SU-DHL-6 (cell line): ENCODE measurements at regions not wholly inside any gene's neighbourhood (a gene's known extent, or its start where the extent isn't known, plus 50 kb on each side); places are given as distances from the start of the nearest gene placed in this dataset.

Experiments used
- H2AFZ ChIP-seq: fragments of 200-600 bp; sonication (generic); 2 replicates; pipeline ENCODE4 v1.6.1; 2014; ENCODE audit warnings: low read depth, mild to moderate bottlenecking, moderate library complexity, mixed read lengths, antibody characterized with exemption, low read length; ENCODE audit not compliant: severe bottlenecking
- H3F3A ChIP-seq: fragments of 200-600 bp; shearing (Covaris generic); 2 replicates; pipeline ENCODE4 v1.6.0; 2016; ENCODE audit warnings: antibody characterized with exemption, mild to moderate bottlenecking; ENCODE audit not compliant: insufficient read depth
- H3K27ac ChIP-seq: fragments of 200-600 bp; sonication (generic); 2 replicates; pipeline ENCODE4 v1.5.1; 2016; ENCODE audit warnings: low read depth, mild to moderate bottlenecking, low read length, moderate library complexity, mixed read lengths
- H3K27me3 ChIP-seq: fragments of 200-600 bp; sonication (generic), shearing (Covaris generic); 2 replicates; pipeline ENCODE4 v1.6.0; 2014; ENCODE audit warnings: mild to moderate bottlenecking, low read length
- H3K36me3 ChIP-seq: fragments of 200-600 bp; sonication (generic); 2 replicates; pipeline ENCODE4 v1.6.1; 2014; ENCODE audit warnings: mild to moderate bottlenecking, low read length, mixed read lengths
- H3K4me2 ChIP-seq: fragments of 300-600, 200-600 bp; shearing (Covaris generic), sonication (generic); 2 replicates; pipeline ENCODE4 v1.6.0; 2014; ENCODE audit warnings: low read length, low read depth, mild to moderate bottlenecking; ENCODE audit not compliant: poor library complexity, severe bottlenecking
- H3K4me3 ChIP-seq: fragments of 200-600 bp; sonication (generic); 2 replicates; pipeline ENCODE4 v1.5.1; 2014; ENCODE audit warnings: antibody characterized with exemption, low read length, mild to moderate bottlenecking, mixed read lengths; ENCODE audit not compliant: insufficient read depth, poor library complexity, severe bottlenecking
- H3K79me2 ChIP-seq: fragments of 200-600 bp; sonication (generic); 2 replicates; pipeline ENCODE4 v1.6.1; 2014; ENCODE audit warnings: mild to moderate bottlenecking, low read length, moderate library complexity; ENCODE audit not compliant: insufficient read depth
- H3K9ac ChIP-seq: fragments of 200-600 bp; sonication (generic); 2 replicates; pipeline ENCODE4 v1.7.0; 2014; ENCODE audit warnings: mild to moderate bottlenecking, low read length
- H3K9me2 ChIP-seq: fragments of 200-600 bp; sonication (generic); replicated peaks from 2 replicates; pipeline ENCODE4 v1.6.1; 2014; ENCODE audit warnings: low read length; ENCODE audit not compliant: insufficient read depth
- H3K9me3 ChIP-seq: fragments of 200-600 bp; sonication (generic); 2 replicates; pipeline ENCODE4 v1.6.1; 2014; ENCODE audit warnings: low read length, mixed read lengths; ENCODE audit not compliant: insufficient read depth
- H4K20me1 ChIP-seq: fragments of 200-600 bp; sonication (generic); 2 replicates; pipeline ENCODE4 v1.6.1; 2014; ENCODE audit warnings: low read depth, mild to moderate bottlenecking, antibody characterized with exemption, low read length, moderate library complexity, mixed read lengths
- EZH2phosphoT487 ChIP-seq: fragments of 200-600 bp; sonication (generic), shearing (Covaris generic); conservative IDR thresholded peaks from 2 replicates; pipeline ENCODE4 v1.6.1; 2018; ENCODE audit warnings: mild to moderate bottlenecking, antibody characterized with exemption, low read length, moderate library complexity, mixed read lengths
- TF ChIP-seq, protein P1 (sequence below): fragments of 200-600 bp; sonication (generic); IDR thresholded peaks from one replicate; pipeline ENCODE4 v1.5.1; 2017; ENCODE audit warnings: antibody characterized with exemption, mild to moderate bottlenecking, low read length, moderate library complexity; ENCODE audit not compliant: insufficient read depth, poor library complexity, severe bottlenecking

GRCh38 chr11:95595973-95596489, 193.6 kb downstream of the FAM76B start:
- Histone ChIP-seq H3K27me3 (no peaks in the 10 kb centered on the region), H3K9me2 (no peaks in the 10 kb centered on the region), H3F3A (no peaks in the 10 kb centered on the region), H3K4me3 (no peak overlapping the region), H3K9me3 (no peaks in the 10 kb centered on the region), H3K79me2 (no peaks in the 10 kb centered on the region), H3K27ac (no peak overlapping the region), H3K4me2 (no peak overlapping the region), H3K9ac (no peak overlapping the region), H2AFZ (no peak overlapping the region), H4K20me1 (no peaks in the 10 kb centered on the region), H3K36me3 (no peaks in the 10 kb centered on the region)
- no peak for TF ChIP-seq EZH2phosphoT487
- TF ChIP-seq, protein P1, sequence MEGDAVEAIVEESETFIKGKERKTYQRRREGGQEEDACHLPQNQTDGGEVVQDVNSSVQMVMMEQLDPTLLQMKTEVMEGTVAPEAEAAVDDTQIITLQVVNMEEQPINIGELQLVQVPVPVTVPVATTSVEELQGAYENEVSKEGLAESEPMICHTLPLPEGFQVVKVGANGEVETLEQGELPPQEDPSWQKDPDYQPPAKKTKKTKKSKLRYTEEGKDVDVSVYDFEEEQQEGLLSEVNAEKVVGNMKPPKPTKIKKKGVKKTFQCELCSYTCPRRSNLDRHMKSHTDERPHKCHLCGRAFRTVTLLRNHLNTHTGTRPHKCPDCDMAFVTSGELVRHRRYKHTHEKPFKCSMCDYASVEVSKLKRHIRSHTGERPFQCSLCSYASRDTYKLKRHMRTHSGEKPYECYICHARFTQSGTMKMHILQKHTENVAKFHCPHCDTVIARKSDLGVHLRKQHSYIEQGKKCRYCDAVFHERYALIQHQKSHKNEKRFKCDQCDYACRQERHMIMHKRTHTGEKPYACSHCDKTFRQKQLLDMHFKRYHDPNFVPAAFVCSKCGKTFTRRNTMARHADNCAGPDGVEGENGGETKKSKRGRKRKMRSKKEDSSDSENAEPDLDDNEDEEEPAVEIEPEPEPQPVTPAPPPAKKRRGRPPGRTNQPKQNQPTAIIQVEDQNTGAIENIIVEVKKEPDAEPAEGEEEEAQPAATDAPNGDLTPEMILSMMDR, result no peak

DNA sequence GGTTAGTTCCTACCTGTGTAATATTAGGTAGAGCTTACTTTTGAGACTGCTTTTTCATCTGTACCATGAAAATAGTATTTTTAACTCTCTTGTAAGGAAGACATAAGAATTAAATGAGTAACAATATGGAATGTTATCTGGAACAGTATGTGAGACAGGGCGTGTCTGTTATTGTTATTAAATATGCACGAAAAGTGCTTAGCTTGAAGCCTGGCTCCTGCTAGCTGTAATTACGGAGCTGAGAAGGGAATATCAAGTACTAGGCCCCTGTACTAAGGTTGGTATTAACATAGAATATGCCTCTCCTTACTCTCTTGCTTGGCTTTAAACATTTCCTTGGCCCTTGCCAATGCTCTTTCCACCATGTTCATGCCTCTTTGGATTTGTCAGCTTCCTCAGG, 194.0 kb downstream of the FAM76B start:
- no peak overlapping the region for H3K27ac ChIP-seq
- H2AFZ ChIP-seq, result no peak overlapping the region
- no peaks in the 10 kb centered on the region for H3F3A ChIP-seq
- no peak for TF ChIP-seq EZH2phosphoT487
- TF ChIP-seq, protein P1, result no peak
- no peaks in the 10 kb centered on the region for H3K36me3 ChIP-seq
- H4K20me1 ChIP-seq, result no peaks in the 10 kb centered on the region
- H3K4me2 ChIP-seq, result no peak overlapping the region
- H3K9ac ChIP-seq, result no peak overlapping the region
- no peaks in the 10 kb centered on the region for H3K9me3 ChIP-seq
- H3K27me3 ChIP-seq, result no peaks in the 10 kb centered on the region
- no peak overlapping the region for H3K4me3 ChIP-seq
- no peaks in the 10 kb centered on the region for H3K79me2 ChIP-seq
- H3K9me2 ChIP-seq, result no peaks in the 10 kb centered on the region

GRCh38 chr11:95593111-95593510, 196.5 kb downstream of the FAM76B start:
- no peak overlapping the region for H3K4me2 ChIP-seq
- no peaks in the 10 kb centered on the region for H3K9me2 ChIP-seq
- no peak overlapping the region for H2AFZ ChIP-seq
- no peak overlapping the region for H3K27ac ChIP-seq
- no peaks in the 10 kb centered on the region for H3K36me3 ChIP-seq
- no peaks in the 10 kb centered on the region for H3K79me2 ChIP-seq
- no peaks in the 10 kb centered on the region for H3K27me3 ChIP-seq
- no peaks in the 10 kb centered on the region for H3F3A ChIP-seq
- TF ChIP-seq, protein P1, result no peak
- TF ChIP-seq EZH2phosphoT487, result no peak
- no peak overlapping the region for H3K4me3 ChIP-seq
- H4K20me1 ChIP-seq, result no peaks in the 10 kb centered on the region
- no peaks in the 10 kb centered on the region for H3K9me3 ChIP-seq
- H3K9ac ChIP-seq, result no peak overlapping the region

GRCh38 chr11:95592471-95592870, 197.1 kb downstream of the FAM76B start:
- no peaks in the 10 kb centered on the region for H3K27me3 ChIP-seq
- no peak for TF ChIP-seq EZH2phosphoT487
- TF ChIP-seq, protein P1, result no peak
- no peak overlapping the region for H3K4me3 ChIP-seq
- H3K4me2 ChIP-seq, result no peak overlapping the region
- H2AFZ ChIP-seq, result no peak overlapping the region
- no peaks in the 10 kb centered on the region for H4K20me1 ChIP-seq
- no peaks in the 10 kb centered on the region for H3K9me3 ChIP-seq
- no peaks in the 10 kb centered on the region for H3K79me2 ChIP-seq
- no peaks in the 10 kb centered on the region for H3K9me2 ChIP-seq
- H3F3A ChIP-seq, result no peaks in the 10 kb centered on the region
- no peak overlapping the region for H3K27ac ChIP-seq
- no peaks in the 10 kb centered on the region for H3K36me3 ChIP-seq
- no peak overlapping the region for H3K9ac ChIP-seq
